Liver (tissue), 8 donors: ENCODE measurements at regions not wholly inside any gene's neighbourhood (a gene's known extent, or its start where the extent isn't known, plus 50 kb on each side); places are given as distances from the start of the nearest gene placed in this dataset.

Source experiments
- DNase-seq: peaks from one replicate; pipeline ENCODE4 v3.0.0-alpha.2; 2017; ENCODE audit warnings: low spot score
- H3K27ac ChIP-seq, 2 donors: one replicate each; pipeline ENCODE4 v1.7.0; 2013; ENCODE audit warnings: inconsistent platforms in 2 of 2, low read length in 2 of 2, control low read depth in 1 of 2, low read depth in 1 of 2, mild to moderate bottlenecking in 1 of 2
- H3K27me3 ChIP-seq, 4 donors: one replicate each; pipeline versions ENCODE4 v1.6.1 to v1.7.0; 2013; ENCODE audit warnings: low read length in 3 of 4, inconsistent platforms in 1 of 4, mild to moderate bottlenecking in 1 of 4, moderate library complexity in 1 of 4; ENCODE audit not compliant: control insufficient read depth in 4 of 4, insufficient read depth in 4 of 4
- H3K36me3 ChIP-seq, 4 donors: one replicate each; pipeline versions ENCODE4 v1.6.1 to v1.7.0; 2013; ENCODE audit warnings: low read length in 3 of 4, mild to moderate bottlenecking in 3 of 4, low read depth in 1 of 4, moderate library complexity in 1 of 4; ENCODE audit not compliant: control insufficient read depth in 4 of 4, insufficient read depth in 3 of 4
- H3K4me1 ChIP-seq, 4 donors: one replicate each; pipeline versions ENCODE4 v1.6.1 to v1.7.0; 2013; ENCODE audit warnings: low read length in 3 of 4, mild to moderate bottlenecking in 3 of 4, moderate library complexity in 1 of 4; ENCODE audit not compliant: control insufficient read depth in 4 of 4, insufficient read depth in 4 of 4
- H3K4me3 ChIP-seq, 3 donors: one replicate each; pipeline versions ENCODE4 v1.6.1 to v1.7.0; 2013; ENCODE audit warnings: low read length in 3 of 3, control low read depth in 1 of 3, low read depth in 1 of 3, mild to moderate bottlenecking in 1 of 3
- H3K9ac ChIP-seq, 2 donors: one replicate each; pipeline ENCODE4 v1.7.0; 2013; ENCODE audit warnings: low read length in 2 of 2, mild to moderate bottlenecking in 2 of 2, moderate library complexity in 2 of 2, control low read depth in 1 of 2, low read depth in 1 of 2
- H3K9me3 ChIP-seq, 4 donors: one replicate each; pipeline versions ENCODE4 v1.6.1 to v1.7.0; 2013; ENCODE audit warnings: low read length in 3 of 4; ENCODE audit not compliant: control insufficient read depth in 4 of 4
- EGR1 ChIP-seq, 2 donors: IDR thresholded peaks; 2 replicates each; pipeline ENCODE4 v1.6.1; 2016 to 2018; ENCODE audit warnings: antibody characterized with exemption in 2 of 2, low read depth in 2 of 2
- FOXA1 ChIP-seq: IDR thresholded peaks from 2 replicates; pipeline ENCODE4 v1.6.1; 2016; ENCODE audit warnings: antibody characterized with exemption
- FOXA2 ChIP-seq: IDR thresholded peaks from 2 replicates; pipeline ENCODE4 v1.6.1; 2016; ENCODE audit warnings: antibody characterized with exemption
- GABPA ChIP-seq, 2 donors: IDR thresholded peaks in 1 of 2; conservative IDR thresholded peaks in 1 of 2; 2 replicates each; pipeline ENCODE4 v1.6.1; 2016; ENCODE audit warnings: antibody characterized with exemption in 2 of 2, mild to moderate bottlenecking in 1 of 2, moderate library complexity in 1 of 2
- HNF4A ChIP-seq, 2 donors: conservative IDR thresholded peaks; 2 replicates each; pipeline ENCODE4 v1.6.1; 2016; ENCODE audit warnings: antibody characterized with exemption in 2 of 2, mild to moderate bottlenecking in 2 of 2
- HNF4G ChIP-seq: IDR thresholded peaks from 2 replicates; pipeline ENCODE4 v1.6.1; 2016; ENCODE audit warnings: antibody characterized with exemption
- JUND ChIP-seq, 2 donors: IDR thresholded peaks; 2 replicates each; pipeline ENCODE4 v1.6.1; 2016; ENCODE audit warnings: antibody characterized with exemption in 2 of 2
- NR2F2 ChIP-seq: IDR thresholded peaks from 2 replicates; pipeline ENCODE4 v1.6.1; 2016; ENCODE audit warnings: antibody characterized with exemption
- RAD21 ChIP-seq, 2 donors: IDR thresholded peaks; 2 replicates each; pipeline ENCODE4 v1.6.1; 2016; ENCODE audit warnings: antibody characterized with exemption in 2 of 2, mild to moderate bottlenecking in 2 of 2
- RXRA ChIP-seq, 2 donors: IDR thresholded peaks; 2 replicates each; pipeline ENCODE4 v1.6.1; 2017 to 2018; ENCODE audit warnings: antibody characterized with exemption in 2 of 2, mild to moderate bottlenecking in 1 of 2
- SP1 ChIP-seq: IDR thresholded peaks from 2 replicates; pipeline ENCODE4 v1.6.1; 2018; ENCODE audit warnings: antibody characterized with exemption, mild to moderate bottlenecking
- TAF1 ChIP-seq: conservative IDR thresholded peaks from 2 replicates; pipeline ENCODE4 v1.6.1; 2016; ENCODE audit warnings: antibody characterized with exemption, mild to moderate bottlenecking
- YY1 ChIP-seq: IDR thresholded peaks from 2 replicates; pipeline ENCODE4 v1.6.1; 2016; ENCODE audit warnings: antibody characterized with exemption, mild to moderate bottlenecking
- WGBS: extraction: QIAGEN DNeasy Blood & Tissue Kit; methylation state at CpG from one replicate; pipeline ENCODE4 v1.1.7; 2013; 5-methylcytosine and 5-hydroxymethylcytosine counted together
- TF ChIP-seq, protein P1 (sequence below): IDR thresholded peaks from 2 replicates; pipeline ENCODE4 v1.6.1; 2016; ENCODE audit warnings: antibody characterized with exemption
- TF ChIP-seq, protein P2 (sequence below): IDR thresholded peaks from 2 replicates; pipeline ENCODE4 v1.6.1; 2016; ENCODE audit warnings: antibody characterized with exemption, mild to moderate bottlenecking
- TF ChIP-seq, protein P3 (sequence below): IDR thresholded peaks from 2 replicates; pipeline ENCODE4 v1.6.1; 2016; ENCODE audit warnings: antibody characterized with exemption
- TF ChIP-seq, protein P4 (sequence below): fragments of 150-350 bp; IDR thresholded peaks from 2 replicates; pipeline ENCODE4 v1.5.1; 2017; ENCODE audit warnings: improper control_type of control experiment, low read depth, low read length; ENCODE audit not compliant: missing input control
- TF ChIP-seq, protein P5 (sequence below): IDR thresholded peaks from 2 replicates; pipeline ENCODE4 v1.6.1; 2016; ENCODE audit warnings: antibody characterized with exemption
- donor health status: healthy.
- donor health status: healthy.
- donor health status: healthy.
- donor health status: healthy.
- donor health status: healthy.

DNA sequence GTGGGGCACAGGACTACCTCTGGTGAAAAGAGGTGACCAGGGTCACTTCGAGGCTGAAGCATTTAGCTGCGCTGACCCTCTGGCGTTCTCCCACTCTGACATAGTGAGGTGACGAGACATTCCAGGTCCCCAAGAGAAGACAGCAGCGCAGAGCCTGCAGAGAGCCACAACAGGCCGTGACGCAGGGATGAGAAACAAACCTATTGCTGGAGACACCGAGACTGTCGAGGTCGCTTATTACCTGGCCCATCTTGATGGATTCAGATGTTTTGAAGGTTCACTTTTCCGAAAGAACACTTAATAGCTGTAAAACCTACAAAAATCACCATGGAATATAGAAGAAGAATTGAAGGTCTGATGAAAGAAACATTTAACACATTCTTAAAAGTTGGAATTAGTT, 466.3 kb downstream of the NR2F2 start:
- TF ChIP-seq HNF4G (no peak), YY1 (no peak), JUND (IDR thresholded peaks at IDR 0.05) (no peak), FOXA1 (no peak), HNF4A (conservative IDR thresholded peaks at IDR 0.05) (no peak), SP1 (no peak), EGR1 (IDR thresholded peaks at IDR 0.05; ENCODE audit: low read depth in 2 of 2) (no peak), GABPA (IDR thresholded peaks at IDR 0.05 in 1 of 2, conservative IDR thresholded peaks at IDR 0.05 in 1 of 2) (no peak), NR2F2 (no peak), RAD21 (IDR thresholded peaks at IDR 0.05) (no peak), RXRA (IDR thresholded peaks at IDR 0.05) (no peak), TAF1 (no peak), FOXA2 (no peak)
- TF ChIP-seq, protein P1, sequence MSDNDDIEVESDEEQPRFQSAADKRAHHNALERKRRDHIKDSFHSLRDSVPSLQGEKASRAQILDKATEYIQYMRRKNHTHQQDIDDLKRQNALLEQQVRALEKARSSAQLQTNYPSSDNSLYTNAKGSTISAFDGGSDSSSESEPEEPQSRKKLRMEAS, result no peak
- TF ChIP-seq, protein P2, sequence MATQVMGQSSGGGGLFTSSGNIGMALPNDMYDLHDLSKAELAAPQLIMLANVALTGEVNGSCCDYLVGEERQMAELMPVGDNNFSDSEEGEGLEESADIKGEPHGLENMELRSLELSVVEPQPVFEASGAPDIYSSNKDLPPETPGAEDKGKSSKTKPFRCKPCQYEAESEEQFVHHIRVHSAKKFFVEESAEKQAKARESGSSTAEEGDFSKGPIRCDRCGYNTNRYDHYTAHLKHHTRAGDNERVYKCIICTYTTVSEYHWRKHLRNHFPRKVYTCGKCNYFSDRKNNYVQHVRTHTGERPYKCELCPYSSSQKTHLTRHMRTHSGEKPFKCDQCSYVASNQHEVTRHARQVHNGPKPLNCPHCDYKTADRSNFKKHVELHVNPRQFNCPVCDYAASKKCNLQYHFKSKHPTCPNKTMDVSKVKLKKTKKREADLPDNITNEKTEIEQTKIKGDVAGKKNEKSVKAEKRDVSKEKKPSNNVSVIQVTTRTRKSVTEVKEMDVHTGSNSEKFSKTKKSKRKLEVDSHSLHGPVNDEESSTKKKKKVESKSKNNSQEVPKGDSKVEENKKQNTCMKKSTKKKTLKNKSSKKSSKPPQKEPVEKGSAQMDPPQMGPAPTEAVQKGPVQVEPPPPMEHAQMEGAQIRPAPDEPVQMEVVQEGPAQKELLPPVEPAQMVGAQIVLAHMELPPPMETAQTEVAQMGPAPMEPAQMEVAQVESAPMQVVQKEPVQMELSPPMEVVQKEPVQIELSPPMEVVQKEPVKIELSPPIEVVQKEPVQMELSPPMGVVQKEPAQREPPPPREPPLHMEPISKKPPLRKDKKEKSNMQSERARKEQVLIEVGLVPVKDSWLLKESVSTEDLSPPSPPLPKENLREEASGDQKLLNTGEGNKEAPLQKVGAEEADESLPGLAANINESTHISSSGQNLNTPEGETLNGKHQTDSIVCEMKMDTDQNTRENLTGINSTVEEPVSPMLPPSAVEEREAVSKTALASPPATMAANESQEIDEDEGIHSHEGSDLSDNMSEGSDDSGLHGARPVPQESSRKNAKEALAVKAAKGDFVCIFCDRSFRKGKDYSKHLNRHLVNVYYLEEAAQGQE, result no peak
- TF ChIP-seq, protein P3, sequence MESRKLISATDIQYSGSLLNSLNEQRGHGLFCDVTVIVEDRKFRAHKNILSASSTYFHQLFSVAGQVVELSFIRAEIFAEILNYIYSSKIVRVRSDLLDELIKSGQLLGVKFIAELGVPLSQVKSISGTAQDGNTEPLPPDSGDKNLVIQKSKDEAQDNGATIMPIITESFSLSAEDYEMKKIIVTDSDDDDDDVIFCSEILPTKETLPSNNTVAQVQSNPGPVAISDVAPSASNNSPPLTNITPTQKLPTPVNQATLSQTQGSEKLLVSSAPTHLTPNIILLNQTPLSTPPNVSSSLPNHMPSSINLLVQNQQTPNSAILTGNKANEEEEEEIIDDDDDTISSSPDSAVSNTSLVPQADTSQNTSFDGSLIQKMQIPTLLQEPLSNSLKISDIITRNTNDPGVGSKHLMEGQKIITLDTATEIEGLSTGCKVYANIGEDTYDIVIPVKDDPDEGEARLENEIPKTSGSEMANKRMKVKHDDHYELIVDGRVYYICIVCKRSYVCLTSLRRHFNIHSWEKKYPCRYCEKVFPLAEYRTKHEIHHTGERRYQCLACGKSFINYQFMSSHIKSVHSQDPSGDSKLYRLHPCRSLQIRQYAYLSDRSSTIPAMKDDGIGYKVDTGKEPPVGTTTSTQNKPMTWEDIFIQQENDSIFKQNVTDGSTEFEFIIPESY, result no peak
- TF ChIP-seq, protein P4, sequence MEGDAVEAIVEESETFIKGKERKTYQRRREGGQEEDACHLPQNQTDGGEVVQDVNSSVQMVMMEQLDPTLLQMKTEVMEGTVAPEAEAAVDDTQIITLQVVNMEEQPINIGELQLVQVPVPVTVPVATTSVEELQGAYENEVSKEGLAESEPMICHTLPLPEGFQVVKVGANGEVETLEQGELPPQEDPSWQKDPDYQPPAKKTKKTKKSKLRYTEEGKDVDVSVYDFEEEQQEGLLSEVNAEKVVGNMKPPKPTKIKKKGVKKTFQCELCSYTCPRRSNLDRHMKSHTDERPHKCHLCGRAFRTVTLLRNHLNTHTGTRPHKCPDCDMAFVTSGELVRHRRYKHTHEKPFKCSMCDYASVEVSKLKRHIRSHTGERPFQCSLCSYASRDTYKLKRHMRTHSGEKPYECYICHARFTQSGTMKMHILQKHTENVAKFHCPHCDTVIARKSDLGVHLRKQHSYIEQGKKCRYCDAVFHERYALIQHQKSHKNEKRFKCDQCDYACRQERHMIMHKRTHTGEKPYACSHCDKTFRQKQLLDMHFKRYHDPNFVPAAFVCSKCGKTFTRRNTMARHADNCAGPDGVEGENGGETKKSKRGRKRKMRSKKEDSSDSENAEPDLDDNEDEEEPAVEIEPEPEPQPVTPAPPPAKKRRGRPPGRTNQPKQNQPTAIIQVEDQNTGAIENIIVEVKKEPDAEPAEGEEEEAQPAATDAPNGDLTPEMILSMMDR, result no peak
- TF ChIP-seq, protein P5, sequence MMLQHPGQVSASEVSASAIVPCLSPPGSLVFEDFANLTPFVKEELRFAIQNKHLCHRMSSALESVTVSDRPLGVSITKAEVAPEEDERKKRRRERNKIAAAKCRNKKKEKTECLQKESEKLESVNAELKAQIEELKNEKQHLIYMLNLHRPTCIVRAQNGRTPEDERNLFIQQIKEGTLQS, result no peak
- no peaks in the 10 kb centered on the region for H3K4me1 ChIP-seq
- 88% methylated on average over 11 of the region's 11 CpGs for WGBS

More for the DNA sequence above, 466.3 kb downstream of the NR2F2 start:
- H3K36me3 ChIP-seq, result no peaks in the 10 kb centered on the region
- H3K27ac ChIP-seq, result no peak overlapping the region
- no peak overlapping the region for H3K9ac ChIP-seq
- H3K27me3 ChIP-seq, result peaks cover 0 to 5% (median 1%) of the 10 kb centered on the region in 4 donors
- H3K4me3 ChIP-seq, result no peak overlapping the region
- no peaks in the 10 kb centered on the region for H3K9me3 ChIP-seq
- no peak for DNase-seq
